ENCODE measurements at regions not wholly inside any gene's neighbourhood (a gene's known extent, or its start where the extent isn't known, plus 50 kb on each side); places are given as distances from the start of the nearest gene placed in this dataset.

DNA sequence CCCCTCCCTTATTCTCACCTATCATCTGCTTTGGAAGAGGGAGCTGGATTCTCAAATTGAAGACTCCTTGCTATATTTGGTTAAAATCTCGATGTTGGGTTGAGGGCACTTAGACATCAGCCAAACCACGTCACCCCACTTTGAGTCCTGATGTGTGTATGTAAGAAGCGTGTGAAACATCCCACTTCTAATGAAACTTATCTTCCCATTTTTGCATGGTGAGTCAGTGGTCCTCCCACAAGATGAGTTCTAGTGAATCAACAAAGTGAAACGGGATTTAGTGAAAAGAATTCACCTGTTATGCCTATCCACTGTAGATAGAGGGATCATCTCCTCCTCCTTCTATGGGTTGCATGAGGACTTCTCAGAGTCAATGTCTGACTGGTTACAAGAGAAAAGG lies 51.4 kb upstream of the SPRED2 start:
- H3K4me2 ChIP-seq (ENCODE audit: low read depth, low read length, poor library complexity, severe bottlenecking): no peak overlapping the region
- no peaks in the 10 kb centered on the region for H3K9me2 ChIP-seq (replicated peaks; ENCODE audit: insufficient read depth, low read length)
- no peaks in the 10 kb centered on the region for H3F3A ChIP-seq (ENCODE audit: insufficient read depth)
- no peak overlapping the region for H3K27ac ChIP-seq (ENCODE audit: low read depth, low read length)
- TF ChIP-seq, protein P1, sequence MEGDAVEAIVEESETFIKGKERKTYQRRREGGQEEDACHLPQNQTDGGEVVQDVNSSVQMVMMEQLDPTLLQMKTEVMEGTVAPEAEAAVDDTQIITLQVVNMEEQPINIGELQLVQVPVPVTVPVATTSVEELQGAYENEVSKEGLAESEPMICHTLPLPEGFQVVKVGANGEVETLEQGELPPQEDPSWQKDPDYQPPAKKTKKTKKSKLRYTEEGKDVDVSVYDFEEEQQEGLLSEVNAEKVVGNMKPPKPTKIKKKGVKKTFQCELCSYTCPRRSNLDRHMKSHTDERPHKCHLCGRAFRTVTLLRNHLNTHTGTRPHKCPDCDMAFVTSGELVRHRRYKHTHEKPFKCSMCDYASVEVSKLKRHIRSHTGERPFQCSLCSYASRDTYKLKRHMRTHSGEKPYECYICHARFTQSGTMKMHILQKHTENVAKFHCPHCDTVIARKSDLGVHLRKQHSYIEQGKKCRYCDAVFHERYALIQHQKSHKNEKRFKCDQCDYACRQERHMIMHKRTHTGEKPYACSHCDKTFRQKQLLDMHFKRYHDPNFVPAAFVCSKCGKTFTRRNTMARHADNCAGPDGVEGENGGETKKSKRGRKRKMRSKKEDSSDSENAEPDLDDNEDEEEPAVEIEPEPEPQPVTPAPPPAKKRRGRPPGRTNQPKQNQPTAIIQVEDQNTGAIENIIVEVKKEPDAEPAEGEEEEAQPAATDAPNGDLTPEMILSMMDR (IDR thresholded peaks at IDR 0.05; ENCODE audit: insufficient read depth, low read length, poor library complexity, severe bottlenecking): no peak
- no peak for TF ChIP-seq EZH2phosphoT487 (conservative IDR thresholded peaks at IDR 0.05; ENCODE audit: low read length)
- H3K36me3 ChIP-seq (ENCODE audit: low read length): no peaks in the 10 kb centered on the region
- no peak overlapping the region for H3K4me3 ChIP-seq (ENCODE audit: insufficient read depth, low read length, poor library complexity, severe bottlenecking)
- no peaks in the 10 kb centered on the region for H3K79me2 ChIP-seq (ENCODE audit: insufficient read depth, low read length)
- no peaks in the 10 kb centered on the region for H3K27me3 ChIP-seq (ENCODE audit: low read length)
- H3K9ac ChIP-seq (ENCODE audit: low read length): no peak overlapping the region
- no peak overlapping the region for H2AFZ ChIP-seq (ENCODE audit: low read depth, low read length, severe bottlenecking)
- H3K9me3 ChIP-seq (ENCODE audit: insufficient read depth, low read length): no peaks in the 10 kb centered on the region
- H4K20me1 ChIP-seq (ENCODE audit: low read depth, low read length): no peaks in the 10 kb centered on the region

GRCh38 chr2:65482971-65483370 lies 50.6 kb upstream of the SPRED2 start:
- Histone ChIP-seq H3F3A (ENCODE audit: insufficient read depth) (no peaks in the 10 kb centered on the region), H3K4me3 (ENCODE audit: insufficient read depth, low read length, poor library complexity, severe bottlenecking) (no peak overlapping the region), H2AFZ (ENCODE audit: low read depth, low read length, severe bottlenecking) (no peak overlapping the region), H3K9me2 (replicated peaks; ENCODE audit: insufficient read depth, low read length) (no peaks in the 10 kb centered on the region), H3K4me2 (ENCODE audit: low read depth, low read length, poor library complexity, severe bottlenecking) (no peak overlapping the region), H3K9ac (ENCODE audit: low read length) (no peak overlapping the region), H3K27me3 (ENCODE audit: low read length) (no peaks in the 10 kb centered on the region), H3K79me2 (ENCODE audit: insufficient read depth, low read length) (no peaks in the 10 kb centered on the region), H3K9me3 (ENCODE audit: insufficient read depth, low read length) (no peaks in the 10 kb centered on the region), H4K20me1 (ENCODE audit: low read depth, low read length) (no peaks in the 10 kb centered on the region), H3K36me3 (ENCODE audit: low read length) (no peaks in the 10 kb centered on the region), H3K27ac (ENCODE audit: low read depth, low read length) (no peak overlapping the region)
- TF ChIP-seq EZH2phosphoT487 (conservative IDR thresholded peaks at IDR 0.05; ENCODE audit: low read length): no peak
- TF ChIP-seq, protein P1 (IDR thresholded peaks at IDR 0.05; ENCODE audit: insufficient read depth, low read length, poor library complexity, severe bottlenecking): no peak
